ENCODE measurements at regions not wholly inside any gene's neighbourhood (a gene's known extent, or its start where the extent isn't known, plus 50 kb on each side); places are given as distances from the start of the nearest gene placed in this dataset.

- CTCF ChIA-PET: interaction anchor here (1.1 kb wide), 1 partner anchor 487 kb away, joined by 3 read pairs; no protein-coding TSS in a partner anchor
Measured at GRCh38 chr4:124386648-124387047, 325.9 kb downstream of the ANKRD50 start.

DNA sequence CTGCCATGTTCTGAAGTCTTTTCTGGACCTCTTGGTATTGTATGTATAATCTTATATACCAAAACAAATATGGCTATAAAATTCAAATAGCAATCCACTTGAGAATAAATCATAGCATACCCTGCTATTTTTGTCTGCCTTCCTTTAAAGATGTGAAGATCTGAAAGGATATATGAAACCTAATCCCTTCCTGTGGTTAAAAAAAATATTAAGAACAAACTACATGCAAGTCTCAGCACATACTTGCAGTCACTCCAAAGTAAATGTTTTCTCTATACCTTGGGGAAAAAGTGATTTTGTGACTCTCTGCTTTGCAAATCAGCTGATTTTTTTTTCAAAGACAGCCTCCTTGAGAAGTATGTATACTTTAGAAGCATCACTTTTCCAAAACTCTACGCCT is 322.9 kb downstream of the ANKRD50 start:
- ChIA-PET CTCF (no interaction called here), POLR2A (no interaction called here)
- TF ChIP-seq FOXM1 (IDR thresholded peaks at IDR 0.05; ENCODE audit: borderline replicate concordance) (no peak), HDGF (IDR thresholded peaks at IDR 0.05; ENCODE audit: borderline replicate concordance) (no peak), LEF1 (IDR thresholded peaks at IDR 0.05; ENCODE audit: borderline replicate concordance) (no peak), FOXK2 (IDR thresholded peaks at IDR 0.05) (no peak), CTBP1 (IDR thresholded peaks at IDR 0.05; ENCODE audit: borderline replicate concordance) (no peak), FOXA1 (IDR thresholded peaks at IDR 0.05) (no peak), BHLHE40 (IDR thresholded peaks at IDR 0.05; ENCODE audit: borderline replicate concordance) (no peak), TARDBP (IDR thresholded peaks at IDR 0.05) (no peak), SP1 (IDR thresholded peaks at IDR 0.05) (no peak), ELF4 (IDR thresholded peaks at IDR 0.05) (no peak), NFRKB (IDR thresholded peaks at IDR 0.05) (no peak), ARNT (IDR thresholded peaks at IDR 0.05) (no peak), ZNF384 (IDR thresholded peaks at IDR 0.05) (no peak), SUZ12 (IDR thresholded peaks at IDR 0.05) (no peak), L3MBTL2 (conservative IDR thresholded peaks at IDR 0.05) (no peak)
- TF ChIP-seq, protein P1, sequence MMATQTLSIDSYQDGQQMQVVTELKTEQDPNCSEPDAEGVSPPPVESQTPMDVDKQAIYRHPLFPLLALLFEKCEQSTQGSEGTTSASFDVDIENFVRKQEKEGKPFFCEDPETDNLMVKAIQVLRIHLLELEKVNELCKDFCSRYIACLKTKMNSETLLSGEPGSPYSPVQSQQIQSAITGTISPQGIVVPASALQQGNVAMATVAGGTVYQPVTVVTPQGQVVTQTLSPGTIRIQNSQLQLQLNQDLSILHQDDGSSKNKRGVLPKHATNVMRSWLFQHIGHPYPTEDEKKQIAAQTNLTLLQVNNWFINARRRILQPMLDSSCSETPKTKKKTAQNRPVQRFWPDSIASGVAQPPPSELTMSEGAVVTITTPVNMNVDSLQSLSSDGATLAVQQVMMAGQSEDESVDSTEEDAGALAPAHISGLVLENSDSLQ (IDR thresholded peaks at IDR 0.05): no peak
- no peak for DNase-seq (ENCODE audit: extremely low spot score)

More at GRCh38 chr4:124386648-124387047, 325.9 kb downstream of the ANKRD50 start:
- DNase-seq (ENCODE audit: extremely low spot score): no peak
- TF ChIP-seq ZNF384 (IDR thresholded peaks at IDR 0.05): no peak
- no peak for TF ChIP-seq HDGF (IDR thresholded peaks at IDR 0.05; ENCODE audit: borderline replicate concordance)
- TF ChIP-seq, protein P1 (IDR thresholded peaks at IDR 0.05): no peak
- TF ChIP-seq SUZ12 (IDR thresholded peaks at IDR 0.05): no peak
- no peak for TF ChIP-seq CTBP1 (IDR thresholded peaks at IDR 0.05; ENCODE audit: borderline replicate concordance)
- no peak for TF ChIP-seq L3MBTL2 (conservative IDR thresholded peaks at IDR 0.05)
- TF ChIP-seq ARNT (IDR thresholded peaks at IDR 0.05): no peak
- TF ChIP-seq NFRKB (IDR thresholded peaks at IDR 0.05): no peak
- POLR2A ChIA-PET: no interaction called here

DNA sequence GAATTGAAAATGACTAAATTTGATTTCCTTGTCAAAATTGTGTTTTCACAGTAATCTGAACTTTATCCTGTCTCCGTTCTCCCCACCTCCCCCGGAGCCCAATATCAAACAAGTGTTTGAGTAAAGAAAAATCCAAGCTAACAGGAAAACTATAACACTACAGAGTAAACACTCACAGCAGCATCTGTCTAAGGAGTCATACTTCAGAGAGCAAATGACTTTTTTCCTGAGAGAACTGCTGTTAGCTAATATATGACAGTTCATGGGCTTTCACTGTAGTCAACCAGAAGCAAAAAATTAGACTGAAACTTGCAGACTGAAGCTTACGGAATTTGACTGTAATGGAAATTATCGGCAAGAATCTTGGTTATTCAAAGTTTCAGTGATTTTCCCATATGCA is 321.7 kb downstream of the ANKRD50 start:
- ChIA-PET CTCF (no interaction called here), POLR2A (no interaction called here)
- DNase-seq (ENCODE audit: extremely low spot score): no peak
- TF ChIP-seq HDGF (IDR thresholded peaks at IDR 0.05; ENCODE audit: borderline replicate concordance) (no peak), LEF1 (IDR thresholded peaks at IDR 0.05; ENCODE audit: borderline replicate concordance) (no peak), FOXK2 (IDR thresholded peaks at IDR 0.05) (no peak), ARNT (IDR thresholded peaks at IDR 0.05) (no peak), ZNF384 (IDR thresholded peaks at IDR 0.05) (no peak), L3MBTL2 (conservative IDR thresholded peaks at IDR 0.05) (no peak), SP1 (IDR thresholded peaks at IDR 0.05) (no peak), NFRKB (IDR thresholded peaks at IDR 0.05) (no peak), TARDBP (IDR thresholded peaks at IDR 0.05) (no peak), FOXM1 (IDR thresholded peaks at IDR 0.05; ENCODE audit: borderline replicate concordance) (no peak), SUZ12 (IDR thresholded peaks at IDR 0.05) (no peak), FOXA1 (IDR thresholded peaks at IDR 0.05) (no peak)

GRCh38 chr4:124396333-124396732 is 316.2 kb downstream of the ANKRD50 start:
- DNase-seq (ENCODE audit: extremely low spot score): no peak
- POLR2A ChIA-PET: no interaction called here
- TF ChIP-seq SP1 (IDR thresholded peaks at IDR 0.05): no peak
- CTCF ChIA-PET: no interaction called here

- ChIA-PET POLR2A (no interaction called here), CTCF (no interaction called here)
Measured at GRCh38 chr4:124401606-124402005, 310.9 kb downstream of the ANKRD50 start.

GRCh38 chr4:124409044-124409443 is 303.5 kb downstream of the ANKRD50 start:
- DNase-seq (ENCODE audit: extremely low spot score): no peak
- no peak for TF ChIP-seq ARNT (IDR thresholded peaks at IDR 0.05)
- TF ChIP-seq FOXA1 (IDR thresholded peaks at IDR 0.05): no peak
- ChIA-PET POLR2A (no interaction called here), CTCF (no interaction called here)

More at GRCh38 chr4:124401606-124402005, 310.9 kb downstream of the ANKRD50 start:
- TF ChIP-seq FOXM1 (IDR thresholded peaks at IDR 0.05; ENCODE audit: borderline replicate concordance) (no peak), TARDBP (IDR thresholded peaks at IDR 0.05) (no peak), ARNT (IDR thresholded peaks at IDR 0.05) (no peak), CTBP1 (IDR thresholded peaks at IDR 0.05; ENCODE audit: borderline replicate concordance) (no peak), SP1 (IDR thresholded peaks at IDR 0.05) (no peak), BHLHE40 (IDR thresholded peaks at IDR 0.05; ENCODE audit: borderline replicate concordance) (no peak), FOXK2 (IDR thresholded peaks at IDR 0.05) (no peak), HDGF (IDR thresholded peaks at IDR 0.05; ENCODE audit: borderline replicate concordance) (no peak), FOXA1 (IDR thresholded peaks at IDR 0.05) (no peak), SUZ12 (IDR thresholded peaks at IDR 0.05) (no peak), L3MBTL2 (conservative IDR thresholded peaks at IDR 0.05) (no peak), LEF1 (IDR thresholded peaks at IDR 0.05; ENCODE audit: borderline replicate concordance) (no peak)
- TF ChIP-seq, protein P1 (IDR thresholded peaks at IDR 0.05): no peak
- DNase-seq (ENCODE audit: extremely low spot score): no peak
